ENCODE measurements at regions not wholly inside any gene's neighbourhood (a gene's known extent, or its start where the extent isn't known, plus 50 kb on each side); places are given as distances from the start of the nearest gene placed in this dataset.

DNA sequence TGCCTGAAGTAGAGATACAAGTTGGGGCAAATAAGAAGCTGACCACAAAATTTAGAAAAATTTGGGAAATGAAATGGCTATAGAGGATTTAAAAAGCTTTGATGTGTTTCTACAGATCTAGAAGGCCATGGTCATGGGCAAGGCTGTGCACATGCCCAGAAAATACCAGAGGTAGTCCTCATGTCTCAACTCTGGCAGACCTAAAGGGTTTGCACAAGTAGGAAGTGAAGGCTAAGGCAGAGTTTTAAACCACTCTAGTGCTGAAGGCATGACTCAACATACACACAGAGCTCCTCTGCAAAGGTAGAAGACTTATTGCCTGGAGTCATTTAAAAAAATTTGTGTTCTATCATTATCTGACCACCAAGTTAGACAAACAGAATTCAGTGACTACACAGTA lies 364.6 kb downstream of the CCSER2 start:
- ChIA-PET CTCF (interaction anchor here (0.5 to 0.6 kb wide), 2 partner anchors 50 to 88 kb away, joined by 4 read pairs; no protein-coding TSS in a partner anchor), POLR2A (ENCODE audit: low non-redundant PET) (no interaction called here)
- DNase-seq (ENCODE audit: low spot score) = no peak
- no peak for TF ChIP-seq CTCF (conservative IDR thresholded peaks at IDR 0.05; ENCODE audit: low read depth)
- no peak overlapping the region for H3K27ac ChIP-seq

DNA sequence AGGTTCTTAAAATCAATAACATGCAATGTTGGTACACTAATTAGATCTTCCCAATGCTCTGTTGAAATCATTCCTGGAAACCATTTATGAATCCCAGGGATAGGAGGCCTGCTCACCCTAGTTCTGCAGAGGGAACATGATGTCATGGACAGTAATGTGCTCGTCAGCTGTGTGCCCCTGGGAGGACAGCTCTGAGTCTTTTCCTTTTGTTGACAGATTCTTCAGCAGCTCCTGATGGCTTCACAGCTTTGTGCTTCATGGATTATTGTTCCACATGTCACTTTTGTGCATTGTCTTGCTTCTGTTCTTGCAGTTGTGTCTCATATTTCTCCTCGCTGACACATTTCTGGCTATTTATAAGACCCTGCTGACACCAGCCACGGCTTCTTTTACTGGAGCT lies 367.5 kb downstream of the CCSER2 start:
- POLR2A ChIA-PET (ENCODE audit: low non-redundant PET) = no interaction called here
- CTCF ChIA-PET = no interaction called here
- no peak for TF ChIP-seq CTCF (conservative IDR thresholded peaks at IDR 0.05; ENCODE audit: low read depth)
- H3K27ac ChIP-seq = no peak overlapping the region
- no peak for DNase-seq (ENCODE audit: low spot score)

- ChIA-PET POLR2A (ENCODE audit: low non-redundant PET) (no interaction called here), CTCF (interaction anchor here (0.7 kb wide), 1 partner anchor 17 kb away, joined by 4 read pairs; no protein-coding TSS in a partner anchor)
- no peak overlapping the region for H3K27ac ChIP-seq
- no peak for TF ChIP-seq CTCF (conservative IDR thresholded peaks at IDR 0.05; ENCODE audit: low read depth)
- DNase-seq (ENCODE audit: low spot score) = no peak
Observed at GRCh38 chr10:84696610-84697009, 368.2 kb downstream of the CCSER2 start.

DNA sequence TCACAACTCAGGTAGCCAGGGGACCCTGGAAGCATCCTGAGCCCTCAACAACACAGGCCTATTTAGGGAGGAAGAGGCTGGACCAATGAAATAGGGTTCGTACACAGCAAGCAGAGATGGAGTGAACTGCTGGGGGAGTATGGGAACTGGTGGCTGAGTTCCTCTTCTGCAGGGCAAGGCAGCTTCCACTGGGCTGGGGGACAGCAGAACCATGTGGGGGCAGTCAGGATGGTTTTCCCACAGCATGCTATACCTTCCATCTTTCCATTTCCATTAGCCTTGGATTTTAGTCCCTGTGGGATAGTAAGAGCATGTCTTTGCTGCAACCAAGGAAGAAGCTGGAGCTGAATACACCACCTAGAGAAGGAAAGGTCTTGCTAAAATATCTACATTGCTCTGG lies 370.6 kb downstream of the CCSER2 start:
- no peak for DNase-seq (ENCODE audit: low spot score)
- no peak overlapping the region for H3K27ac ChIP-seq
- TF ChIP-seq CTCF (conservative IDR thresholded peaks at IDR 0.05; ENCODE audit: low read depth) = no peak
- POLR2A ChIA-PET (ENCODE audit: low non-redundant PET) = no interaction called here
- CTCF ChIA-PET = interaction anchor here (0.6 kb wide), 2 partner anchors 9 to 1746 kb away, joined by 3 to 5 read pairs; no protein-coding TSS in a partner anchor

DNA sequence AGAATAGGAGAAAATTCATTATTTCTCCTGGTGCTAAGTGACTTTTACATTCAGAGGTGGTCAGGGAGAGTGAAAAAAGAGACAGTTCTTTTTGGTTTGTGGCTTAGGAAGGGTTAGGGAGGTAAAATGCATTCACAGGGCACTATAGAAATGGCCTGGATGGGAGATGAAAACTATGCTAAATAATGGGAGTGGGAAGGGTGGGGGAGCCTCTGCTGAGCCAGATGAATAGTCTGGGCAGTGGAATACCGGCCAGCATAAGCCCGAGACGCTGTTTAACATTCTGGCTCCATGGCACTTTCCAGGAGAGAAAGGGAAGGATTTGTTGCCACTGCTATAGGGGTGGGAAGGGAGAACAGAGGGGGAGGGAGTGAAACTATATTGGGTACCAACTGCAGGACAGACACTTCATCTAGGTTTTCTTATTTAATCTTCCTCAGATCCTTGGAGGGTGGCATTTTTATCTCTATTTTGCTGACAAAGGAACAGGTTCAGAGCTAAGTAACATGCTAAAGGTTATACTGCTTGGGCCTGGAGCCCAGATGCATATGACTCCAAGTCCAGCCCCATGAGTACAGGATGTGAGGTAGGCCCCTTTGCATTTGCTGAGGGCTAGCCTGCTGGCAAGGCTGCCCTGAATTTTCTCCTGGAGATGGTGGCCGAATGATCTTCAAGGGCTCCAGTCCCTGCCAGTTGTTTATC lies 372.4 kb downstream of the CCSER2 start:
- CTCF ChIA-PET = no interaction called here
- POLR2A ChIA-PET (ENCODE audit: low non-redundant PET) = no interaction called here
- H3K27ac ChIP-seq = no peak overlapping the region
- DNase-seq (ENCODE audit: low spot score) = no peak
- TF ChIP-seq CTCF (conservative IDR thresholded peaks at IDR 0.05; ENCODE audit: low read depth) = no peak

DNA sequence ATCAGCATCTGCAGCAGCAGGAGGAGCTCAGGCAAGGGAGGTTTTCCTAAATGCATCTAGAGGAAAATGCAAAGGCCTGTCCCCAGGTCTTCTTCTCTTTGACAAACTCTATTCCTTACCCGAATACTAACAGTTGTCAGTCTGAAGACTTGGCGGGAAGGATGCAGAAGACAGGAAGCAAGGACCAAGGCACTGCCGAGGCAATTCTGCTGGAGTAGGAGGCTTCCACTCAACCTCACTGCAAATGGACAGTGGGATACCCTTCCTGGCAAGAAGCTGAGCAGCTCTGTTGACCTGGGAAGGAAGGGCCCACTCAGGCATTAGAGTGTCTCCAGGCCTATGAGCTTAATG lies 373.0 kb downstream of the CCSER2 start:
- ChIA-PET POLR2A (ENCODE audit: low non-redundant PET) (no interaction called here), CTCF (no interaction called here)
- no peak overlapping the region for H3K27ac ChIP-seq
- no peak for DNase-seq (ENCODE audit: low spot score)
- no peak for TF ChIP-seq CTCF (conservative IDR thresholded peaks at IDR 0.05; ENCODE audit: low read depth)
